ENCODE measurements at regions not wholly inside any gene's neighbourhood (a gene's known extent, or its start where the extent isn't known, plus 50 kb on each side); places are given as distances from the start of the nearest gene placed in this dataset.

GRCh38 chr5:4547547-4547946 is 592.6 kb upstream of the ADAMTS16 start:
- FAIRE-seq (no peak), DNase-seq (ENCODE audit: low spot score) (no peak)

- DNase-seq (ENCODE audit: low spot score) (no peak), FAIRE-seq (no peak)
Observed at GRCh38 chr5:4548341-4548740, 591.8 kb upstream of the ADAMTS16 start.

- DNase-seq (ENCODE audit: low spot score) (no peak), FAIRE-seq (no peak)
Observed at GRCh38 chr5:4549351-4549750, 590.8 kb upstream of the ADAMTS16 start.

- FAIRE-seq (no peak), DNase-seq (ENCODE audit: low spot score) (peak; percentile 44)
Observed at GRCh38 chr5:4551034-4551433, 589.1 kb upstream of the ADAMTS16 start.

- DNase-seq (ENCODE audit: low spot score) = no peak
- FAIRE-seq = no peak
Observed at GRCh38 chr5:4553130-4553529, 587.0 kb upstream of the ADAMTS16 start.

- DNase-seq (ENCODE audit: low spot score) = no peak
- FAIRE-seq = no peak
Observed at GRCh38 chr5:4553978-4554377, 586.2 kb upstream of the ADAMTS16 start.

- DNase-seq (ENCODE audit: low spot score) (no peak), FAIRE-seq (no peak)
Observed at GRCh38 chr5:4555725-4556285, 584.3 kb upstream of the ADAMTS16 start.

GRCh38 chr5:4561403-4561802 is 578.7 kb upstream of the ADAMTS16 start:
- FAIRE-seq = no peak
- DNase-seq (ENCODE audit: low spot score) = no peak

GRCh38 chr5:4563400-4563799 is 576.7 kb upstream of the ADAMTS16 start:
- DNase-seq (ENCODE audit: low spot score) (no peak), FAIRE-seq (no peak)

- DNase-seq (ENCODE audit: low spot score) = peak; percentile 31
- no peak for FAIRE-seq
Observed at GRCh38 chr5:4570047-4570995, 569.8 kb upstream of the ADAMTS16 start.

GRCh38 chr5:4571248-4571948 is 568.7 kb upstream of the ADAMTS16 start:
- DNase-seq (ENCODE audit: low spot score) (no peak), FAIRE-seq (no peak)

- no peak for FAIRE-seq
Observed at GRCh38 chr5:4572311-4573100, 567.6 kb upstream of the ADAMTS16 start.

GRCh38 chr5:4575608-4576007 is 564.5 kb upstream of the ADAMTS16 start:
- DNase-seq (ENCODE audit: low spot score) = no peak

More at GRCh38 chr5:4572311-4573100, 567.6 kb upstream of the ADAMTS16 start:
- DNase-seq (ENCODE audit: low spot score) = no peak

GRCh38 chr5:4576161-4576748 is 563.9 kb upstream of the ADAMTS16 start:
- DNase-seq (ENCODE audit: low spot score) = peak; percentile 27
- FAIRE-seq = no peak

More at GRCh38 chr5:4575608-4576007, 564.5 kb upstream of the ADAMTS16 start:
- FAIRE-seq = no peak

GRCh38 chr5:4576908-4577307 is 563.2 kb upstream of the ADAMTS16 start:
- DNase-seq (ENCODE audit: low spot score) (no peak), FAIRE-seq (no peak)

GRCh38 chr5:4579679-4580078 is 560.5 kb upstream of the ADAMTS16 start:
- DNase-seq (ENCODE audit: low spot score) (no peak), FAIRE-seq (no peak)

- DNase-seq (ENCODE audit: low spot score) (no peak), FAIRE-seq (no peak)
Observed at GRCh38 chr5:4580772-4581171, 559.4 kb upstream of the ADAMTS16 start.

- FAIRE-seq (no peak), DNase-seq (ENCODE audit: low spot score) (no peak)
Observed at GRCh38 chr5:4581289-4581688, 558.8 kb upstream of the ADAMTS16 start.

GRCh38 chr5:4584982-4585381 is 555.1 kb upstream of the ADAMTS16 start:
- DNase-seq (ENCODE audit: low spot score) (peak; percentile 83), FAIRE-seq (peak; percentile 52)

GRCh38 chr5:4613440-4613839 is 526.7 kb upstream of the ADAMTS16 start:
- FAIRE-seq = no peak

GRCh38 chr5:4614088-4614487 is 526.0 kb upstream of the ADAMTS16 start:
- FAIRE-seq = peak; percentile 33
- peak; percentile 84 for DNase-seq (ENCODE audit: low spot score)

More at GRCh38 chr5:4613440-4613839, 526.7 kb upstream of the ADAMTS16 start:
- no peak for DNase-seq (ENCODE audit: low spot score)
